Mesenchymal stem cell (in vitro differentiated cells and primary cell): ENCODE measurements at regions not wholly inside any gene's neighbourhood (a gene's known extent, or its start where the extent isn't known, plus 50 kb on each side); places are given as distances from the start of the nearest gene placed in this dataset.
"Not testable (repeated sequence)": the region's sequence is repeated elsewhere in the genome, so short reads cannot be mapped to it uniquely, and the experiment has no call there.

Source experiments
- DNase-seq: peaks from one replicate; pipeline ENCODE4 v3.0.0-alpha.2; 2013
- H2AFZ ChIP-seq: one replicate; pipeline ENCODE4 v1.6.1; 2013; ENCODE audit warnings: low read depth, mild to moderate bottlenecking, control low read depth, inconsistent platforms, low read length, moderate library complexity
- H2AK5ac ChIP-seq: 2 replicates; pipeline ENCODE4 v1.6.1; 2013; ENCODE audit warnings: low read length, moderate library complexity, mild to moderate bottlenecking, inconsistent platforms; ENCODE audit not compliant: severe bottlenecking
- H2BK120ac ChIP-seq: one replicate; pipeline ENCODE4 v1.6.1; 2013; ENCODE audit warnings: low read depth, mild to moderate bottlenecking, inconsistent platforms, low read length, moderate library complexity
- H2BK12ac ChIP-seq, 2 experiments: one replicate each; pipeline ENCODE4 v1.6.1; 2013; ENCODE audit warnings: inconsistent platforms in 2 of 2, low read length in 2 of 2, mild to moderate bottlenecking in 2 of 2, moderate library complexity in 2 of 2, control low read depth in 1 of 2
- H2BK15ac ChIP-seq: one replicate; pipeline ENCODE4 v1.6.1; 2013; ENCODE audit warnings: mild to moderate bottlenecking, low read depth, inconsistent platforms; ENCODE audit not compliant: poor library complexity, severe bottlenecking
- H2BK5ac ChIP-seq: 2 replicates; pipeline ENCODE4 v1.6.1; 2013; ENCODE audit warnings: low read depth, mild to moderate bottlenecking, low read length, control low read depth, inconsistent platforms; ENCODE audit not compliant: poor library complexity, severe bottlenecking
- H3K14ac ChIP-seq, 2 experiments: one replicate each; pipeline ENCODE4 v1.6.1; 2013; ENCODE audit warnings: inconsistent platforms in 2 of 2, low read length in 2 of 2, control low read depth in 1 of 2, mild to moderate bottlenecking in 1 of 2, moderate library complexity in 1 of 2
- H3K18ac ChIP-seq, 2 experiments: one replicate each; pipeline ENCODE4 v1.6.1; 2013; ENCODE audit warnings: inconsistent platforms in 2 of 2, low read length in 2 of 2, control low read depth in 1 of 2, low read depth in 1 of 2, mild to moderate bottlenecking in 1 of 2
- H3K23ac ChIP-seq, 2 experiments: one replicate each; pipeline ENCODE4 v1.6.1; 2013; ENCODE audit warnings: inconsistent platforms in 2 of 2, low read length in 2 of 2, mild to moderate bottlenecking in 2 of 2, moderate library complexity in 2 of 2, control low read depth in 1 of 2
- H3K27ac ChIP-seq: 2 replicates; pipeline ENCODE4 v1.5.1; 2013; ENCODE audit warnings: mild to moderate bottlenecking, moderate library complexity, low read length, control low read depth, inconsistent platforms; ENCODE audit not compliant: poor library complexity, severe bottlenecking
- H3K27me3 ChIP-seq, 2 experiments: 2 replicates each; pipeline versions ENCODE4 v1.6.1 to v1.7.0; 2013; ENCODE audit warnings: low read length in 2 of 2, mild to moderate bottlenecking in 2 of 2, moderate library complexity in 2 of 2, control low read depth in 1 of 2, inconsistent platforms in 1 of 2; ENCODE audit not compliant: control insufficient read depth in 1 of 2, insufficient read depth in 1 of 2
- H3K36me3 ChIP-seq, 2 experiments: 2 replicates each; pipeline versions ENCODE4 v1.6.1 to v1.7.0; 2013; ENCODE audit warnings: low read length in 2 of 2, control low read depth in 1 of 2, inconsistent platforms in 1 of 2, low read depth in 1 of 2, mild to moderate bottlenecking in 1 of 2; ENCODE audit not compliant: insufficient read depth in 2 of 2, control insufficient read depth in 1 of 2
- H3K4ac ChIP-seq, 2 experiments: one replicate each; pipeline ENCODE4 v1.6.1; 2013; ENCODE audit warnings: inconsistent platforms in 2 of 2, low read length in 2 of 2, mild to moderate bottlenecking in 2 of 2, moderate library complexity in 2 of 2, control low read depth in 1 of 2, low read depth in 1 of 2
- H3K4me1 ChIP-seq: 2 replicates; pipeline ENCODE4 v1.6.1; 2013; ENCODE audit warnings: low read depth, low read length, control low read depth; ENCODE audit not compliant: control insufficient read depth, insufficient read depth
- H3K4me2 ChIP-seq: 2 replicates; pipeline ENCODE4 v1.6.1; 2013; ENCODE audit warnings: low read length, mild to moderate bottlenecking, inconsistent platforms; ENCODE audit not compliant: poor library complexity, severe bottlenecking
- H3K4me3 ChIP-seq, 2 experiments: 2 replicates each; pipeline versions ENCODE4 v1.5.1 to v1.7.0; 2013; ENCODE audit warnings: low read length in 2 of 2, mild to moderate bottlenecking in 2 of 2, control low read depth in 1 of 2, low read depth in 1 of 2; ENCODE audit not compliant: insufficient read depth in 1 of 2
- H3K79me1 ChIP-seq: replicated peaks from 2 replicates; pipeline ENCODE4 v1.6.1; 2013; ENCODE audit warnings: mild to moderate bottlenecking, control low read depth, low read length, inconsistent platforms; ENCODE audit not compliant: poor library complexity, severe bottlenecking
- H3K9ac ChIP-seq: 2 replicates; pipeline ENCODE4 v1.7.0; 2013; ENCODE audit warnings: mild to moderate bottlenecking, low read length, moderate library complexity
- H3K9me3 ChIP-seq: 2 replicates; pipeline ENCODE4 v1.7.0; 2013; ENCODE audit warnings: mild to moderate bottlenecking, low read length; ENCODE audit not compliant: control insufficient read depth
- H4K8ac ChIP-seq: one replicate; pipeline ENCODE4 v1.6.1; 2013; ENCODE audit warnings: inconsistent platforms, mild to moderate bottlenecking, low read length, moderate library complexity
- H4K91ac ChIP-seq: one replicate; pipeline ENCODE4 v1.6.1; 2013; ENCODE audit warnings: mild to moderate bottlenecking, low read length, inconsistent platforms
- WGBS: methylation state at CpG from one replicate; pipeline ENCODE4 v1.1.7; 2013; ENCODE audit warnings: mixed read lengths; 5-methylcytosine and 5-hydroxymethylcytosine counted together

GRCh38 chr2:239646184-239646583 is 245.4 kb upstream of the HDAC4 start:
- no peaks in the 10 kb centered on the region for H3K36me3 ChIP-seq
- H3K4me3 ChIP-seq: no peak overlapping the region
- no peak overlapping the region for H3K14ac ChIP-seq
- DNase-seq: no peak
- no peaks in the 10 kb centered on the region for H3K4me1 ChIP-seq
- H4K8ac ChIP-seq: no peak overlapping the region
- peaks cover 0 to 12% of the 10 kb centered on the region in 2 experiments for H3K27me3 ChIP-seq
- no peak overlapping the region for H3K4ac ChIP-seq
- H3K4me2 ChIP-seq: no peak overlapping the region
- 76% methylated on average over 14 of the region's 14 CpGs for WGBS
- no peak overlapping the region for H3K18ac ChIP-seq
- H2BK15ac ChIP-seq: no peak overlapping the region
- H3K27ac ChIP-seq: no peak overlapping the region
- no peak overlapping the region for H4K91ac ChIP-seq
- H2BK12ac ChIP-seq: no peak overlapping the region
- H2BK5ac ChIP-seq: no peak overlapping the region
- H3K9ac ChIP-seq: no peak overlapping the region
- no peaks in the 10 kb centered on the region for H3K79me1 ChIP-seq
- H2AK5ac ChIP-seq: no peak overlapping the region
- H2BK120ac ChIP-seq: no peak overlapping the region
- peaks cover 5% of the 10 kb centered on the region for H3K9me3 ChIP-seq
- H2AFZ ChIP-seq: no peak overlapping the region
- no peak overlapping the region for H3K23ac ChIP-seq

- not testable (repeated sequence) for H2AFZ ChIP-seq, H2BK120ac ChIP-seq, H3K4ac ChIP-seq, H2BK12ac ChIP-seq, H3K4me3 ChIP-seq, H3K9ac ChIP-seq, H3K79me1 ChIP-seq, H4K8ac ChIP-seq, H4K91ac ChIP-seq, H2BK15ac ChIP-seq, H3K9me3 ChIP-seq, DNase-seq, H3K36me3 ChIP-seq, H3K4me1 ChIP-seq, H3K27ac ChIP-seq, H3K23ac ChIP-seq, H3K4me2 ChIP-seq, H2BK5ac ChIP-seq, H3K18ac ChIP-seq, H3K14ac ChIP-seq, H2AK5ac ChIP-seq
- H3K27me3 ChIP-seq: peaks cover 0 to 19% of the 10 kb centered on the region in 2 experiments
- over 99% methylated on average over 4 of the region's 25 CpGs for WGBS
Observed at GRCh38 chr2:239644594-239644993, 243.8 kb upstream of the HDAC4 start.

DNA sequence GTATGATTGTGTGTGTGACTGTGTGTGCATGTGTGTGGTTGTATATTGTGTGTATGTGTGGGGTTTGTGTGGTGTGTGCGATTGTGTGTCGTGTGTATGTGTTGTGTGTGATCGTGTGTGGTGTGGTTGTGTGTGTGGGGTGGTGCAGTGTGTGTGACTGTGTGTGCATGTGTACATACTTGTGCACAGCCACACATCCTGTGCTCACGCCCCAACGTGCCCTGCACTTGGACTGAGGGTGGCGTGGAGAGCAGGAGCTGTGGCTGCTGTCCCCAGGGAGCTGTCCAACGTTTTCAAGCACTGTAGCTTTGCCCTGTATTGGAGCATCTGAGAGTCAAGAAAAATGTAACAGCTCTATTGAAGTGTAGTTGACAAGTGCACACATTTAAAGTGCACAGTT is 243.2 kb upstream of the HDAC4 start:
- H3K9me3 ChIP-seq: peaks cover under 1% of the 10 kb centered on the region
- no peak overlapping the region for H2BK15ac ChIP-seq
- H3K4me1 ChIP-seq: no peaks in the 10 kb centered on the region
- H3K9ac ChIP-seq: no peak overlapping the region
- no peak overlapping the region for H3K27ac ChIP-seq
- H4K91ac ChIP-seq: no peak overlapping the region
- no peaks in the 10 kb centered on the region for H3K36me3 ChIP-seq
- no peak overlapping the region for H3K4ac ChIP-seq
- no peak overlapping the region for H2BK12ac ChIP-seq
- no peaks in the 10 kb centered on the region for H3K79me1 ChIP-seq
- H2AFZ ChIP-seq: no peak overlapping the region
- no peak overlapping the region for H2AK5ac ChIP-seq
- H3K27me3 ChIP-seq: peaks cover 0 to 15% of the 10 kb centered on the region in 2 experiments
- H3K18ac ChIP-seq: no peak overlapping the region
- H3K4me2 ChIP-seq: no peak overlapping the region
- WGBS: 86% methylated on average over 7 of the region's 7 CpGs
- no peak overlapping the region for H3K14ac ChIP-seq
- H2BK120ac ChIP-seq: no peak overlapping the region
- no peak overlapping the region for H4K8ac ChIP-seq
- H2BK5ac ChIP-seq: no peak overlapping the region
- H3K4me3 ChIP-seq: no peak overlapping the region
- H3K23ac ChIP-seq: no peak overlapping the region
- DNase-seq: peak; percentile 0

DNA sequence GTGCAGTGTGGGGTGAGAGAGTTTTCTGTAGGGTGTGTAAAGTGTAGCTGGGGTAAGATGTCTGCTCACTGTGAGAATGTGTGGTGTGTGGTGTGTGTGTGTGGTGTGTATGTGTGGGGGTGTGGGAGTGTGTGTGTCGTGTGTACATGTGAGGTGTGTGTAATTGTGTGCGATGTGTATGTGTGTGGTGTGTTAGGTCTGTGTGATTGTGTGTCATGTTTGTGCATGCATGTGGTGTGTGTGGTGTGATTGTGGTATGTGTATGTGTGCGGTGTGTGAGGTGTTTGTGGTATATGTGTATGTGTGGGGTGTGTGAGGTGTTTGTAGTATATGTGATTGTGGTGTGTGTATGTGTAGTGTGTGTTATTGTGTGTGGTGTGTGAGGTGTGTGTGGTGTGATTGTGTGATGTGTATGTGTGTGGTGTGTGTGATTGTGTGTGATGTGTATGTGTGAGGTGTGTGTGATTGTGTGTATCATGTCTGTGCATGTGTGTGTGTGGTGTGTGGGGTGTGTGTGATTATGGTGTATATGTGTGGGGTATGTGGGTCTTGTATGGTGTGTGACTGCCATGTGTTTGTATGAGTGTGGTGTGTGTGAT is 241.7 kb upstream of the HDAC4 start:
- Histone ChIP-seq H3K27me3 (peaks cover 0 to 12% of the 10 kb centered on the region in 2 experiments), H2BK15ac (no peak overlapping the region)
- WGBS: 92% methylated on average over 3 of the region's 3 CpGs

More for the DNA sequence above, 241.7 kb upstream of the HDAC4 start:
- Histone ChIP-seq H3K14ac (no peak overlapping the region), H3K27ac (no peak overlapping the region), H3K9ac (no peak overlapping the region), H2BK120ac (no peak overlapping the region), H3K9me3 (no peaks in the 10 kb centered on the region), H3K18ac (no peak overlapping the region), H3K4me1 (no peaks in the 10 kb centered on the region), H4K91ac (peak overlapping the region; percentile 34), H3K4ac (no peak overlapping the region), H3K79me1 (no peaks in the 10 kb centered on the region), H3K4me3 (no peak overlapping the region), H2AFZ (no peak overlapping the region), H2AK5ac (no peak overlapping the region), H2BK5ac (no peak overlapping the region), H3K4me2 (no peak overlapping the region), H3K23ac (no peak overlapping the region), H2BK12ac (no peak overlapping the region), H4K8ac (no peak overlapping the region), H3K36me3 (no peaks in the 10 kb centered on the region)
- no peak for DNase-seq
